AG08396 (cell line): ENCODE measurements at regions not wholly inside any gene's neighbourhood (a gene's known extent, or its start where the extent isn't known, plus 50 kb on each side); places are given as distances from the start of the nearest gene placed in this dataset.
"Not testable (repeated sequence)": the region's sequence is repeated elsewhere in the genome, so short reads cannot be mapped to it uniquely, and the experiment has no call there.

Source experiments
- DNase-seq: peaks from one replicate; pipeline ENCODE4 v3.0.0; 2012; ENCODE audit warnings: low spot score, mixed read lengths

GRCh38 chr17:27065588-27065987 is 228.3 kb upstream of the WSB1 start:
- DNase-seq, result no peak

GRCh38 chr17:27066315-27066714 is 227.6 kb upstream of the WSB1 start:
- DNase-seq, result no peak

DNA sequence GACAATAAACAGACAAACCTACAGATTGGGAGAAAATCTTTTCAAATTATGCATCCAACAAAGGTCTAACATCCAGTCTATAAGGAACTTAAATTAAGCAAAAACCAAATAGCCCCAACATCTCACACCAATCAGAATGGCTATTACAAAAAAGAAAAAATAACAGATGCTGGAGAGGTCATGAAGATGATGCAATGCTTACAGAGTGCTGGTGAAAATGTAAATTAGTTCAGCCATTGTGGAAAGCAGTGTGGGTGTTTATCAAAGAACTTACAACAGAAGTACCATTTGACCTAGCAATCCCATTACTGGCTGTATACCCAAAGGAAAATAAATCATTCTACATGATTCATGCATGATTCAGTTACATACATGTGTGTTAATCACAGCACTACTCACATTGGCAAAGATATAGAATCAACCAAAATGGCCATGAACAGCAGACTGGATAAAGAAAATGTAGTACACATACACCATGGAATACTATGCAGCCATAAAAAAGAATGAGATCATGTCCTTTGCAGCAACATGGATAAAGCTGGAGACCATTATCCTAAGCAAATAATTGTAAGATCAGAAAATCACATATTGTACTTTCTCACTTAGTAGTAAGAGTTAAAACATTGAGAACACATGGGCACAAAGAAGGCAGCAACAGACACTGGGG is 223.9 kb upstream of the WSB1 start:
- no peak for DNase-seq

DNA sequence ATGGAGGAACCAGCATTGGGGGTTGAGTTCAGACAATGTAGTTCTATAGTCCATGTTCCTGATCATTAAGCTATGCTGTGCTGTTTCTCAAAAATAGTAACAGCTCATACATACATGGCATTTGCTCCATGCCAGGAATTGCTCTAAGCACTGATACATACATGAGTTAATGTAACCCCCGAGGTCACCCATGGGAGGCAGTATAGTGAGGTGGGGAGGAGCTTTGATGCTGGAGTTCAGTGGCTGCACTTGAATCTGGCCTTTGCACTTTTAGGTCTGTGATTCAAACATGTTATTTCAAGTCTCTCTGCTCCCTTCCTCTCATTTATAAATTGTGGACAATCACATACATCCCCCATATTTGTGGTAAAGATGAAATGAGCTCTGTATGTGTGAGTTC is 223.1 kb upstream of the WSB1 start:
- DNase-seq, result no peak

DNA sequence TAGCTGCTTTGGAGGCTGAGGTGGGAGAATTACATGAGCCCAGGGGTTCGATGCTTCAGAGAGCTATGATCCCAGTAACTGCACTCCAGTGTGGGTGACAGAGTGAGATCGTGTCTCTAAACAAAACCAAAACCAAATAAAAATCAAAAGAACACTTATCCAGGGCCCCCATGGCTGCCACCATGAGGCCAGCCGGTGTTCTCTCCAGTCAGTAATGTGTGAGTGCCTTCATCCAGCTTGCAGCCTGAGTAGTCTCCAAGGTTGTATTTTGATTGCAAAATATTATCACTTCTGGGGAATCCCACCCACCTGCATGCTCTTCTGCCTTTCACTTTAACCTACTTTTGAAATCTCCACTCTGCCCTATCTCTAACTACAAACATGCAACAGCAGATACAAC is 221.0 kb upstream of the WSB1 start:
- no peak for DNase-seq

GRCh38 chr17:27076814-27077213 is 217.1 kb upstream of the WSB1 start:
- no peak for DNase-seq

DNA sequence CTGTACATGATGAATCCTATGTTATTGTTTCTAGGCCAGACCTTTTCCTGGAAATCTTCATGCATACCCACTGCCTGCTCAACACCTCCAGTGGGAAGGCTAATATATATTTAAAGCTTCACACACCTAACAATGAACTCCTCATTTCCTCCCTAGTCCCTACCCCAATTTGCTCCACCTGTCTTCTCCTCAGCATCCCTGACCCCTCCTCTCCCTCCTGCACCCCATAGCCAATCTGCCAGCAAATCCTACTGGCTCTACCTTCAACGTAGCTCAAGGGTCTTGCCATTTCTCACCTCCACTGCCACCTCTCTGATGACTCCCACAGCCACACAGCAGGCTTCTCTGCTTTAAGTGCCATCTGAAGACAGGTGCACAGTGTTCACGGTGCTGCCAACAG is 215.6 kb upstream of the WSB1 start:
- no peak for DNase-seq

DNA sequence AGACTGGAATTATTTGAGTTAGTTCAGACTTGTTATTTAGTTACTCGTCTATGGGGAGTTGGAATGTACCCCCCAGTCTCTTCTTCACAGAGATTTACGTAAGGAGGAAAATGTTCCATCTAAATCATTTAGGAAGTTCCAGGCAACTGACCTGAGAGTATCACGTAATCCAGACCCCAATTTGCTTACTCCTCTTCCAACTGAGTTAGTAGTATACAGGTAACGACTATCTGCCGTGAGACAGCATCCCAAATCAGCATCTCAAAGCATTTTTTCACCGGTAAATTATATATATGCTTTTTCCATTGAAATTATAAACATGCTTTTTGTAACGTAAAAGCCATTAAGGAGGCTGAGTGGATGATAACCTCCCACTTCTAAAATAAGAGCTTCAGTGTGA is 214.3 kb upstream of the WSB1 start:
- DNase-seq, result no peak

GRCh38 chr17:27081002-27081638 is 212.8 kb upstream of the WSB1 start:
- no peak for DNase-seq

- no peak for DNase-seq
Measured at GRCh38 chr17:27082023-27082774, 211.7 kb upstream of the WSB1 start.

GRCh38 chr17:27082775-27083154 is 211.1 kb upstream of the WSB1 start:
- no peak for DNase-seq

DNA sequence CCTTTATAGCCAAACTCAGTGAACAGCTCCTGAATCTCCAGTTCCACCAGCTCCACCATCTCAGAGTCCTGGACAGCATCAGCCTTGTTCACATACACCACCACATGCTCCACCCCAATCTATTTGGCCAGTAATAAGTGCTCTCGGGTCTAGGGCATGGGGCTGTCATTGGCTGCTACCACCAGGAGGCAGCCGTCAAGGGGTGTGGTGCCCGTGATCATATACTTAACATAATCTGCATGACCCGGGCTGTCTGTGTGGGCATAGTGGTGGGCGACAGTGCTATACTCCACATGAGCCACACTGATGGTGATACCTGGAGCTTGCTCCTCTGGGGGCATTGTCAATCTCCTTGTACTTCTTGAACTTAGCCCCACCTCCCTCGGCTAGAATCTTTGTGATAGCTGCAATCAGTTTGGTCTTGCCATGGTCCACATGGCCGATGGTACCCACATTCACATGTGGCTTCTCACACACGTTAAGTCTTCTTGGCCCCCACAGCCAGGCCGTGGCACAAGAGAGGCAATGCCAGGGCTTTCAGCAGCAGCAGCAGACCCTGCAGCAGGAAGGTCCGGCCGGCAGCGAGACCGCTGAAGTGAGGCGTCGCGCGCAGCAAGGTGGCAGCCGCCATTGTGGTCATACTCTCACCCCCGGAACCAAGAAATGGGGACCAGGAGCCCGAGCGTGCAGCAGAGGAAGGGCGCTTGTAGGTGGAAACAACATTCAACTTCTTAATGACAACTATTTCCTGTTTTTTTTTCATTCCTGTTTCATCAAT is 210.3 kb upstream of the WSB1 start:
- no peak for DNase-seq

DNA sequence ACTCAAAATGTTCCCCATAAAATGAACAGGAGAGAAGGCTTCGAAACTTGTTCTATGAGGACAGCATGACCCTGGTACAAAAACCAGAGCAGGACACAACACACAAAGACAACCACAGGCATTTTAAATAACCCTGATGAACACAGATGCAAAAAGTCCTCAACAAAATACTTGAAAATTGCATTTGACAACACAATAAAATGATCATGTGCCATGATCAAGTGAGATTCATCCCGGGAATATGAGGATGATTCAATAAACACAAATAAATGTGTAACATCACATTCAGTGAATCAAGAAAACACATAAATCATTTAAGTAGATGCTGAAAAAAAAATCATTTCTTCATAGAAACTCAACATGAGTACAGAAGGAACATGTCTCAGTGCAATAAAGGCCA is 208.4 kb upstream of the WSB1 start:
- DNase-seq, result no peak

- no peak for DNase-seq
Measured at GRCh38 chr17:27086526-27086925, 207.4 kb upstream of the WSB1 start.

DNA sequence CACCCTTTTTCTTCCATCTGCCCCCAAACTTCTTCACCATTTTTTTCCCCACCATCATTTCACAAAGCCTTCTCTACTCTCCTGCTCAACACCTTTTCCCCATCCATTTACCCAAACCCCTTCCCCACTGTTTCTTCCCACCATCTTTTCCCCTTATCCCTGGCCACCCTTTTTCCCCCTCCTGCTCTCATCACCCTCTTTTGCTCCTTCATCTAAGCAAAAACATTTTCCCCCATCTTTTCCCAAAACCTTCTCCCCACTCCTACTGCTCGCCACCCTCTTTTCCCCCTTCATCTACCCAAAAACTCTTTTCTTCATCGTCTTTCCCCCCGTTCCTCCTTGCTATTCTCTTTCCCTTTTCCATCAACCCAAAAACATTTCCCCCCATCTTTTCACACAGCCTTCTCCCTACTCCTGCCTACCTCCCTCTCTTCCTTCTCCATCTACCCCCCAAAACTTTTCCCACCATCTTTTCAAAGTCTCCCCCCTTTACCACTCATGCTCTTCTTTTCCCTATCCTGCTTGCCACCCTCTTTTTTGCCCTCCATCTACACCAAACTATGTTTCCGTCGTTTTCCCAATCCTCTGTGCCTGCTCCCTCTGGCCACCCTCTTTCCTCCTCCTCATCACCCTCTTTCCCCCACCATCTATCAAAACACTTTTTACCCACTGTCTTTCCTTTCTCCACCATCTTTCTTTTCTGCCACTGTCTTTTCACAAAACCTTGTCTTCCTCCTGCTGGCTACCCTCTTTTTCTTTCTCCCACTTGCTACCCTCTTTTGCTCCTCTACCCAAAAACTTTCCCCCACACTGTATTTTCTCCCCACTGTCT is 205.8 kb upstream of the WSB1 start:
- no peak for DNase-seq

DNA sequence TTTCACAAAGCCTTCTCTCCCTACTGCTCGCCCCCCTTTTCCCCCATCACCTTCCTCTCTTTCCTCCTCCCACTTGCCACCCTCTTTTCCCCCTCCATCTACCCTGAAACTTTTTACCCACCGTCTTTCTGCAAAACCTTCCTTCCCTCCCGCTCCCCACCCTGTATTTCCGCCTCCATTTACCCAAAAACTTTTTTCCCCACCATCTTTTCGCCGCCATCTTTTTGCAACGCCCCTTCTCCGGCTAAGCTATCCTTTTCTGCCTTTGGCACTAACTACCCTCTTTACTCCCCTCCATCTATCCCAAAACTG is 205.2 kb upstream of the WSB1 start:
- DNase-seq, result no peak

DNA sequence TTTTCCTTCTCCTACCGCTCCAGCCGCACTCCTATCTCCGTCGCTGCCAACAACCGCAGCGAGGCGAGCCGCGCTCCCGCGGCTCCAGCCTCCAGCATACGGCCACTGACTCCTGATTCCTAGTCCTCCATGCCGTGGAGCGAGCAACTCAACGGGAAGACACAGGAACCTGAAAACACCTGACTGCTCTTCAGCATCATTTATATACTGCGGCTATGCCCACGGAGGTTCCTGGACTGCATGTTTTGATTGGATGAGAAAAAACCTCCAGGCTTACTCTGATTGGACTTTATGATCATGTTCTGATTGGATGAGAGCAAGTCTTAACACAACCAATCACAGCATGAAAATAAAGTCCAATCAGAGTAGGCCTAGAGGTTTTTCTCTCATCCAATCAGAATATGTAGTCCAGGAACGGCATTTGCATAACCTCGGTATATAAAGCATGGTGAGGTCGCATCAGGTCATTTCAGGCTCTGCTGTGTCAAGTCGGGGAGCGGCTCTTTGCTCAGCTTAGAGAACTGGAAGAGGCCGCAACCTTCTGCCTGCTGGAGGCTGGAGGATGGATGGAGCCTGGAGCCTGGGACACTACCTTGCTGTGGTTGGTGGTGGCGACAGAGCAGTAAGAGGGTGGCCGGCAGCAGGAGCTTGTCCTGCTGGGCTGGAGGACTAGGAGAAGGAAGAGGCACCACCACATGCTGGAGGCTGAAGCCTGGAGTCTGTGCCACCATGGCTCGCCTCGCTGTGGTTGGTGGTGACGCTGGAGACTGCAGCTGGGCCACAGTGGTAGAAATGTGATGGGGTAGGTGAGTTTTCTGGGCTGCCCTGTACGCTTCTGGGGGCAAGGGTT is 204.6 kb upstream of the WSB1 start:
- DNase-seq, result not testable (repeated sequence)

DNA sequence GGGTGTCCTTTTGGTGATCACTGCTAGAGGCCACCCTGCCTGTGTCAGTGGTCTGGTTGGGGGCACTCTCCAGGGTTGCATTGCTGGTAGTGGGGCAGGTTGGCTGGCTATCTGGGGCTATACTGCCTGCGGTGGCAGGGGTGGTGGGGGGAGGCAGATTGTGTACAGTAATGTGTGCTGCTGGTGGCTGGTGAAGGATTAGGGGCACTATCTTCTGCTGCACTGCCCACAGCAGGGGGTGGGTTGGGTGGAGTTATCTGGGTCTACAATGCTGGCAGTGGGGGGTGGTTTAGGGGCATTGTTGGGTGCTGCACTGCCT is 204.0 kb upstream of the WSB1 start:
- no peak for DNase-seq

- DNase-seq, result not testable (repeated sequence)
Measured at GRCh38 chr17:27090450-27091042, 203.4 kb upstream of the WSB1 start.

DNA sequence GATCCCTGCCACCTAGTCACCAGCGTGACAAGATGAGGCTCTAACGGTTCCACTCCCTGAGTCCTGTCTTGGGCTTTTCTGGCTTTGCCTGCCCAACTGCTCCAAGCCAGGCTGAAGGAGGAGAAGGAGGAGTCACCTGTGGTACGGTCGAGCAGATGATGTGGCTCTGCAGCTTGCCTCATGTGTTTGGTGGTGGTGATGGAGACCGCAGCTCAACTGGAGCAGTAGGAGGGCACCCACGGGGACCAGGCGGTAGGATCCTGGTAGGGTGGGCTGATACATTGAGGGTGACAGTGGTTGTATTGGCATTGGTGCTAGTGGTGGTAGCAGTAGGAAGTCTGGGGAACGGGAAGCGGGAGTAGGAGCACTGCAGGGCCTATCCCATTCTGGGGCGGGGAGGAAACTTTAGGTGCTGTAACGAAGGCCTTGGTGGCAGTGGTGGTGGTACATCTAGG is 202.8 kb upstream of the WSB1 start:
- no peak for DNase-seq

- not testable (repeated sequence) for DNase-seq
Measured at GRCh38 chr17:27094179-27094578, 199.7 kb upstream of the WSB1 start.
